GM12878 (cell line): ENCODE measurements at regions not wholly inside any gene's neighbourhood (a gene's known extent, or its start where the extent isn't known, plus 50 kb on each side); places are given as distances from the start of the nearest gene placed in this dataset.
"Not testable (repeated sequence)": the region's sequence is repeated elsewhere in the genome, so short reads cannot be mapped to it uniquely, and the experiment has no call there.

Experiments used
- CEBPB ChIP-seq, 2 experiments: fragments of 150-350 bp in 1 of 2; IDR thresholded peaks; 2 replicates each; pipeline ENCODE4 v1.6.1; 2012 to 2014; ENCODE audit warnings: low read depth in 2 of 2, low read length in 2 of 2, borderline replicate concordance in 1 of 2, inconsistent platforms in 1 of 2
- EP300 ChIP-seq, 2 experiments: fragments of 150-350 bp in 1 of 2; IDR thresholded peaks; 2 replicates each; pipeline ENCODE4 v1.6.1; 2011 to 2012; ENCODE audit warnings: low read depth in 2 of 2, low read length in 2 of 2, borderline replicate concordance in 1 of 2, improper control_type of control experiment in 1 of 2, inconsistent platforms in 1 of 2; ENCODE audit not compliant: control insufficient read depth in 1 of 2
- TF ChIP-seq, protein P1 (sequence below): fragments of 450-650 bp; IDR thresholded peaks from 2 replicates; pipeline ENCODE4 v1.6.1; 2018; ENCODE audit warnings: mild to moderate bottlenecking, low read depth, moderate library complexity; ENCODE audit not compliant: partially characterized antibody
- TF ChIP-seq, protein P2 (sequence below): fragments of 450-650 bp; IDR thresholded peaks from 2 replicates; pipeline ENCODE4 v1.6.1; 2017; ENCODE audit warnings: mild to moderate bottlenecking, moderate library complexity
- TF ChIP-seq, protein P3 (sequence below), 3 experiments: IDR thresholded peaks in 2 of 3; conservative IDR thresholded peaks in 1 of 3; 2 replicates each; pipeline ENCODE4 v1.5.1; 2011; ENCODE audit warnings: low read depth in 3 of 3, low read length in 3 of 3, mild to moderate bottlenecking in 3 of 3, control low read depth in 2 of 3, moderate library complexity in 2 of 3, inconsistent platforms in 1 of 3, mixed read lengths in 1 of 3; ENCODE audit not compliant: control insufficient read depth in 2 of 3, insufficient read depth in 1 of 3; ENCODE audit errors: extremely low read depth in 1 of 3
- TF ChIP-seq, protein P4 (sequence below): fragments of 450-650 bp; IDR thresholded peaks from 2 replicates; pipeline ENCODE4 v1.6.1; 2016; ENCODE audit warnings: mild to moderate bottlenecking

DNA sequence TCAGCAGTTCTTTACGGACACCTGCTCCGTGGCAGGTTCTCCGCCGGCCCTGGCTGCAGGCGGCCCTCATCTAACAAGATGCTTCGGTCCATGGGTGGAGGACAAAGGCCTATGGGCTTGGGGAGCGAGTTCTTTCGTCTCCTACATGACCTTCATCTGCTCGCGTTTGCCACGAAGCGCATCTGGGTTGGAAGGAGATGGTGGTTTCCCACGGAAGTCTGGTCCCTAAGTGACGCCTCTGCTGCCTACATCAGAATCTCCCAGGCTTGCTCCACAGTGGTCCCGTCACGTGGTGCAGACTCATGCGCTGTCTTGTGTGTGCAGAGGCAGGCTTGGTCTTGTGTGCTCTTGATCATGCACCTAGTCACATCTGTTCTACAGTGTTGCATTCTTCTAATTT lies 341.7 kb downstream of the CACNA1B start:
- TF ChIP-seq, protein P1, sequence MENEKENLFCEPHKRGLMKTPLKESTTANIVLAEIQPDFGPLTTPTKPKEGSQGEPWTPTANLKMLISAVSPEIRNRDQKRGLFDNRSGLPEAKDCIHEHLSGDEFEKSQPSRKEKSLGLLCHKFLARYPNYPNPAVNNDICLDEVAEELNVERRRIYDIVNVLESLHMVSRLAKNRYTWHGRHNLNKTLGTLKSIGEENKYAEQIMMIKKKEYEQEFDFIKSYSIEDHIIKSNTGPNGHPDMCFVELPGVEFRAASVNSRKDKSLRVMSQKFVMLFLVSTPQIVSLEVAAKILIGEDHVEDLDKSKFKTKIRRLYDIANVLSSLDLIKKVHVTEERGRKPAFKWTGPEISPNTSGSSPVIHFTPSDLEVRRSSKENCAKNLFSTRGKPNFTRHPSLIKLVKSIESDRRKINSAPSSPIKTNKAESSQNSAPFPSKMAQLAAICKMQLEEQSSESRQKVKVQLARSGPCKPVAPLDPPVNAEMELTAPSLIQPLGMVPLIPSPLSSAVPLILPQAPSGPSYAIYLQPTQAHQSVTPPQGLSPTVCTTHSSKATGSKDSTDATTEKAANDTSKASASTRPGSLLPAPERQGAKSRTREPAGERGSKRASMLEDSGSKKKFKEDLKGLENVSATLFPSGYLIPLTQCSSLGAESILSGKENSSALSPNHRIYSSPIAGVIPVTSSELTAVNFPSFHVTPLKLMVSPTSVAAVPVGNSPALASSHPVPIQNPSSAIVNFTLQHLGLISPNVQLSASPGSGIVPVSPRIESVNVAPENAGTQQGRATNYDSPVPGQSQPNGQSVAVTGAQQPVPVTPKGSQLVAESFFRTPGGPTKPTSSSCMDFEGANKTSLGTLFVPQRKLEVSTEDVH = not testable (repeated sequence)
- not testable (repeated sequence) for TF ChIP-seq CEBPB (IDR thresholded peaks at IDR 0.05; ENCODE audit: borderline replicate concordance in 1 of 2, low read depth in 2 of 2, low read length in 2 of 2); EP300 (IDR thresholded peaks at IDR 0.05; ENCODE audit: borderline replicate concordance in 1 of 2, control insufficient read depth in 1 of 2, low read depth in 2 of 2, low read length in 2 of 2)
- TF ChIP-seq, protein P2, sequence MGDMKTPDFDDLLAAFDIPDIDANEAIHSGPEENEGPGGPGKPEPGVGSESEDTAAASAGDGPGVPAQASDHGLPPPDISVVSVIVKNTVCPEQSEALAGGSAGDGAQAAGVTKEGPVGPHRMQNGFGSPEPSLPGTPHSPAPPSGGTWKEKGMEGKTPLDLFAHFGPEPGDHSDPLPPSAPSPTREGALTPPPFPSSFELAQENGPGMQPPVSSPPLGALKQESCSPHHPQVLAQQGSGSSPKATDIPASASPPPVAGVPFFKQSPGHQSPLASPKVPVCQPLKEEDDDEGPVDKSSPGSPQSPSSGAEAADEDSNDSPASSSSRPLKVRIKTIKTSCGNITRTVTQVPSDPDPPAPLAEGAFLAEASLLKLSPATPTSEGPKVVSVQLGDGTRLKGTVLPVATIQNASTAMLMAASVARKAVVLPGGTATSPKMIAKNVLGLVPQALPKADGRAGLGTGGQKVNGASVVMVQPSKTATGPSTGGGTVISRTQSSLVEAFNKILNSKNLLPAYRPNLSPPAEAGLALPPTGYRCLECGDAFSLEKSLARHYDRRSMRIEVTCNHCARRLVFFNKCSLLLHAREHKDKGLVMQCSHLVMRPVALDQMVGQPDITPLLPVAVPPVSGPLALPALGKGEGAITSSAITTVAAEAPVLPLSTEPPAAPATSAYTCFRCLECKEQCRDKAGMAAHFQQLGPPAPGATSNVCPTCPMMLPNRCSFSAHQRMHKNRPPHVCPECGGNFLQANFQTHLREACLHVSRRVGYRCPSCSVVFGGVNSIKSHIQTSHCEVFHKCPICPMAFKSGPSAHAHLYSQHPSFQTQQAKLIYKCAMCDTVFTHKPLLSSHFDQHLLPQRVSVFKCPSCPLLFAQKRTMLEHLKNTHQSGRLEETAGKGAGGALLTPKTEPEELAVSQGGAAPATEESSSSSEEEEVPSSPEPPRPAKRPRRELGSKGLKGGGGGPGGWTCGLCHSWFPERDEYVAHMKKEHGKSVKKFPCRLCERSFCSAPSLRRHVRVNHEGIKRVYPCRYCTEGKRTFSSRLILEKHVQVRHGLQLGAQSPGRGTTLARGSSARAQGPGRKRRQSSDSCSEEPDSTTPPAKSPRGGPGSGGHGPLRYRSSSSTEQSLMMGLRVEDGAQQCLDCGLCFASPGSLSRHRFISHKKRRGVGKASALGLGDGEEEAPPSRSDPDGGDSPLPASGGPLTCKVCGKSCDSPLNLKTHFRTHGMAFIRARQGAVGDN = not testable (repeated sequence)
- TF ChIP-seq, protein P3, sequence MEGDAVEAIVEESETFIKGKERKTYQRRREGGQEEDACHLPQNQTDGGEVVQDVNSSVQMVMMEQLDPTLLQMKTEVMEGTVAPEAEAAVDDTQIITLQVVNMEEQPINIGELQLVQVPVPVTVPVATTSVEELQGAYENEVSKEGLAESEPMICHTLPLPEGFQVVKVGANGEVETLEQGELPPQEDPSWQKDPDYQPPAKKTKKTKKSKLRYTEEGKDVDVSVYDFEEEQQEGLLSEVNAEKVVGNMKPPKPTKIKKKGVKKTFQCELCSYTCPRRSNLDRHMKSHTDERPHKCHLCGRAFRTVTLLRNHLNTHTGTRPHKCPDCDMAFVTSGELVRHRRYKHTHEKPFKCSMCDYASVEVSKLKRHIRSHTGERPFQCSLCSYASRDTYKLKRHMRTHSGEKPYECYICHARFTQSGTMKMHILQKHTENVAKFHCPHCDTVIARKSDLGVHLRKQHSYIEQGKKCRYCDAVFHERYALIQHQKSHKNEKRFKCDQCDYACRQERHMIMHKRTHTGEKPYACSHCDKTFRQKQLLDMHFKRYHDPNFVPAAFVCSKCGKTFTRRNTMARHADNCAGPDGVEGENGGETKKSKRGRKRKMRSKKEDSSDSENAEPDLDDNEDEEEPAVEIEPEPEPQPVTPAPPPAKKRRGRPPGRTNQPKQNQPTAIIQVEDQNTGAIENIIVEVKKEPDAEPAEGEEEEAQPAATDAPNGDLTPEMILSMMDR (IDR thresholded peaks at IDR 0.05 in 2 of 3, conservative IDR thresholded peaks at IDR 0.05 in 1 of 3; ENCODE audit: control insufficient read depth in 2 of 3, extremely low read depth in 1 of 3, insufficient read depth in 1 of 3, low read depth in 3 of 3, low read length in 3 of 3) = not testable (repeated sequence)
- TF ChIP-seq, protein P4, sequence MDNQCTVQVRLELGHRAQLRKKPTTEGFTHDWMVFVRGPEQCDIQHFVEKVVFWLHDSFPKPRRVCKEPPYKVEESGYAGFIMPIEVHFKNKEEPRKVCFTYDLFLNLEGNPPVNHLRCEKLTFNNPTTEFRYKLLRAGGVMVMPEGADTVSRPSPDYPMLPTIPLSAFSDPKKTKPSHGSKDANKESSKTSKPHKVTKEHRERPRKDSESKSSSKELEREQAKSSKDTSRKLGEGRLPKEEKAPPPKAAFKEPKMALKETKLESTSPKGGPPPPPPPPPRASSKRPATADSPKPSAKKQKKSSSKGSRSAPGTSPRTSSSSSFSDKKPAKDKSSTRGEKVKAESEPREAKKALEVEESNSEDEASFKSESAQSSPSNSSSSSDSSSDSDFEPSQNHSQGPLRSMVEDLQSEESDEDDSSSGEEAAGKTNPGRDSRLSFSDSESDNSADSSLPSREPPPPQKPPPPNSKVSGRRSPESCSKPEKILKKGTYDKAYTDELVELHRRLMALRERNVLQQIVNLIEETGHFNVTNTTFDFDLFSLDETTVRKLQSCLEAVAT = not testable (repeated sequence)
